DND-41 (cell line): ENCODE measurements at regions not wholly inside any gene's neighbourhood (a gene's known extent, or its start where the extent isn't known, plus 50 kb on each side); places are given as distances from the start of the nearest gene placed in this dataset.

ENCODE experiments used
- CTCF ChIP-seq: IDR thresholded peaks from 2 replicates; pipeline ENCODE4 v1.5.1; 2012; ENCODE audit warnings: borderline replicate concordance, low read length, moderate library complexity, mild to moderate bottlenecking; ENCODE audit not compliant: poor library complexity, severe bottlenecking; ENCODE audit errors: extremely low read depth
- EZH2 ChIP-seq: IDR thresholded peaks from 3 replicates; pipeline ENCODE4 v1.6.1; 2012; ENCODE audit warnings: borderline replicate concordance, low read depth, mild to moderate bottlenecking, moderate library complexity, low read length, inconsistent platforms; ENCODE audit not compliant: severe bottlenecking

DNA sequence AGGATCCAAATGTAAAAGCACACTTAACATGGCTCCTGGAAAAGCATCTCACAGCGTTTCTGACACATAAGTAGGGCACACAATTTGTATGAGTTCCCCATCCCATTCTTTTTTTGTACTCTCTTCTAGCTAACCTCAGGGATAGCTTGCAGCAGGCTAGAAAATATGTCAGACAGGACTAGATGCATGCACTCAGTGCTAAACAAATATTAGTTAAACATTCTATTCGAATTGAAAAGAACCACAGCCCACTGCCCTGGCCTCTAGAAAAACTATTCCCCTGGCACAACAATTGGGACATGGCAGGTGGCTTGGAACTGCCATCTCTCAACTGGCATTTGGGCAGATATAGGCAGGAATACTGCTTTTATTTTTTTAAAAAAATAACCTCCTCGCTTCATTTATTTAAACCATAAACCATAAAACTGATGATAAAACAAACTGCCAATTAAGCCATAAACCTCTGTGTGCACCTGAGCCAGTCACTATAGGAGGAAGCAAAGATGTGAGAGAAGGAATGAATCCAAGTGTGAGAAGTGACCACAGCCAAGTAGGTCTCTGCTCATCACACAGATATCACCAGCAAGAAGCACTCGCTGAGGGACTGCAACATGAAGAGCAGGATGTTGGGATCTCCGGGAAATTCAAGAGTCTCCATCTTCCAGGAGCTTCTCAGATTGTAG is 394.1 kb downstream of the NEBL start:
- TF ChIP-seq CTCF (no peak), EZH2 (no peak)
